ENCODE measurements at regions not wholly inside any gene's neighbourhood (a gene's known extent, or its start where the extent isn't known, plus 50 kb on each side); places are given as distances from the start of the nearest gene placed in this dataset.

GRCh38 chr6:22020299-22021003, 276.4 kb downstream of the PRL start:
- H3K9me3 Mint-ChIP-seq (ENCODE audit: insufficient read depth), result no peaks in the 10 kb centered on the region
- POLR2A ChIA-PET, result no interaction called here
- peaks cover 8% of the 10 kb centered on the region for H3K4me1 Mint-ChIP-seq (ENCODE audit: low read depth)
- DNase-seq (no peak), ATAC-seq (no peak)
- H3K27me3 Mint-ChIP-seq (ENCODE audit: low read depth), result no peaks in the 10 kb centered on the region
- CTCF ChIA-PET, result no interaction called here
- H3K4me3 Mint-ChIP-seq, result no peak overlapping the region
- no peak overlapping the region for H3K27ac Mint-ChIP-seq
- H3K36me3 Mint-ChIP-seq (ENCODE audit: low read depth), result no peaks in the 10 kb centered on the region

GRCh38 chr6:22021966-22022365, 274.9 kb downstream of the PRL start:
- H3K27me3 Mint-ChIP-seq (ENCODE audit: low read depth), result no peaks in the 10 kb centered on the region
- no peaks in the 10 kb centered on the region for H3K9me3 Mint-ChIP-seq (ENCODE audit: insufficient read depth)
- no peak for DNase-seq
- no peaks in the 10 kb centered on the region for H3K36me3 Mint-ChIP-seq (ENCODE audit: low read depth)
- ATAC-seq, result no peak
- H3K27ac Mint-ChIP-seq, result no peak overlapping the region
- no peak overlapping the region for H3K4me3 Mint-ChIP-seq
- CTCF ChIA-PET, result no interaction called here
- POLR2A ChIA-PET, result no interaction called here
- H3K4me1 Mint-ChIP-seq (ENCODE audit: low read depth), result peaks cover 21% of the 10 kb centered on the region

- ChIA-PET POLR2A (no interaction called here), CTCF (no interaction called here)
- Mint-ChIP-seq H3K4me1 (ENCODE audit: low read depth) (peaks cover 32% of the 10 kb centered on the region), H3K9me3 (ENCODE audit: insufficient read depth) (no peaks in the 10 kb centered on the region), H3K4me3 (no peak overlapping the region), H3K27ac (no peak overlapping the region), H3K36me3 (ENCODE audit: low read depth) (no peaks in the 10 kb centered on the region), H3K27me3 (ENCODE audit: low read depth) (no peaks in the 10 kb centered on the region)
- ATAC-seq (no peak), DNase-seq (no peak)
Measured at GRCh38 chr6:22023937-22024336, 272.9 kb downstream of the PRL start.

GRCh38 chr6:22024973-22025467, 271.8 kb downstream of the PRL start:
- Mint-ChIP-seq H3K36me3 (ENCODE audit: low read depth) (no peaks in the 10 kb centered on the region), H3K27ac (peak overlapping the region; percentile 76), H3K27me3 (ENCODE audit: low read depth) (no peaks in the 10 kb centered on the region), H3K9me3 (ENCODE audit: insufficient read depth) (no peaks in the 10 kb centered on the region), H3K4me3 (no peak overlapping the region), H3K4me1 (ENCODE audit: low read depth) (peaks cover 35% of the 10 kb centered on the region)
- ATAC-seq (no peak), DNase-seq (no peak)
- ChIA-PET CTCF (interaction anchor here (0.7 kb wide), 1 partner anchor 18 kb away, joined by 3 read pairs; no protein-coding TSS in a partner anchor), POLR2A (interaction anchor here (2.1 kb wide), 1 partner anchor 38 kb away, joined by 8 read pairs; no protein-coding TSS in a partner anchor)

GRCh38 chr6:22025468-22026163, 271.2 kb downstream of the PRL start:
- peaks cover 35% of the 10 kb centered on the region for H3K4me1 Mint-ChIP-seq (ENCODE audit: low read depth)
- H3K4me3 Mint-ChIP-seq, result no peak overlapping the region
- no peaks in the 10 kb centered on the region for H3K9me3 Mint-ChIP-seq (ENCODE audit: insufficient read depth)
- DNase-seq, result peak; percentile 25
- no peaks in the 10 kb centered on the region for H3K36me3 Mint-ChIP-seq (ENCODE audit: low read depth)
- POLR2A ChIA-PET, result interaction anchor here (0.9 to 2.1 kb wide), 2 partner anchors 19 to 37 kb away, joined by 4 to 8 read pairs; no protein-coding TSS in a partner anchor
- no peaks in the 10 kb centered on the region for H3K27me3 Mint-ChIP-seq (ENCODE audit: low read depth)
- H3K27ac Mint-ChIP-seq, result peak overlapping the region; percentile 76
- CTCF ChIA-PET, result interaction anchor here (0.7 to 1.5 kb wide), 2 partner anchors 10 to 18 kb away, joined by 3 to 4 read pairs; no protein-coding TSS in a partner anchor
- peak; percentile 72 for ATAC-seq

DNA sequence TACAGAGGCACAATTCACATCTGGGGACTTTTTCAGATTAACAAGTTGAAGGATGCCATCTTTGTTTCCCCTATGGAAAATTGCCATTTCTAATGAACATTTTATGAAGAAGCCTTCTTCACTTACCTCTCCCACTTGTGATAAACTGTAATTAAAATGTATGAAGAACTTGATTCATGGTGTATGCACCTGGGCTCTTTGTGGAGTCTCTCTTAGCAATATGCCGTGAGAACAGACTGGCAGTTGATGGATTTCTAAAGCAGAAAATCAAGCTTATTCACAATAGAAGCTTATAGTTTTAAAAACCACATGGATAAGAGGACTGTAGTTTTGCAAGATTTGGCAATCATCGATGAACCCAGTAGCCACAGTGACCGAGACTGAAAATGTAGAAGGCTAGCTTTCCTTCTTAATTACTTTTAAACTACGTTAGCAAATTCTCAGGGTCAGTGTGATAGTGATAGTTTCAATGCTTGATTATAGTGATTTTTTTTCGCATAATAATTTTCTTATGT, 270.6 kb downstream of the PRL start:
- Mint-ChIP-seq H3K4me1 (ENCODE audit: low read depth) (peaks cover 35% of the 10 kb centered on the region), H3K9me3 (ENCODE audit: insufficient read depth) (no peaks in the 10 kb centered on the region), H3K27me3 (ENCODE audit: low read depth) (no peaks in the 10 kb centered on the region), H3K36me3 (ENCODE audit: low read depth) (no peaks in the 10 kb centered on the region), H3K27ac (peak overlapping the region; percentile 76), H3K4me3 (no peak overlapping the region)
- ChIA-PET CTCF (interaction anchor here (1.5 kb wide), 1 partner anchor 9 kb away, joined by 4 read pairs; no protein-coding TSS in a partner anchor), POLR2A (interaction anchor here (0.9 to 2.1 kb wide), 2 partner anchors 19 to 36 kb away, joined by 4 to 8 read pairs; no protein-coding TSS in a partner anchor)
- DNase-seq (no peak), ATAC-seq (no peak)

DNA sequence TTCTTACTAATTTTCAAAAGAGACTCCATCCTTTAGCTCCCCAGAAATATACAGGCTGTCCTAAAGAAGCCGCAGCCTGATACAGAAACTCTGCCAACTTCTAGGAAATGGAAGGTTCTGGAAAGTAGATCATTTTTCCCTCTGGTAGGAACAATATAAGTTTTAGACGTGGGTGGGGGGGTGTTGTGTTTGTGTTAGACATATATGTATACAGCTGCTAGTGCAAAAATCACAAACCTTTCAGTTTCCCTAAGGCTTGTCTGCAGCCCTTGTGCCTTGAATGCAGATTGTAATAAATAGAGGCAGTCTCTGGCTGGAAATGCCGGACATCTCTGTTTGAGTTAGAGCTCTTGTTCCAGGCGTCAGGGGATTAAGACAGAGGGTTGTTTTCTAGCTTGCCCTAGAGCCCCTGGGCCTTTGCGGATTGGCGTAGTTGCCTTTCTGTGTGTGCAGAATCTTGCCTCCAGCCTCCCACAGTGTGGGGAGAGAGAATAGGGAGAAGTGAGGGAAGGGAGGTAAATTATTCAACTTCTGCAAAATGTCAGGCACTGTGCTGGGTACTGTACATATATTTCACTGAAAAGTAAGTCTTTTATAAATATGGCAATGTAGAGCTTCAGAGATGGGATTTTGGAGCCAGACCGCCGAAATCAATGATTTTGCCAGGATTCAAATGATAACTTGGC, 269.7 kb downstream of the PRL start:
- Mint-ChIP-seq H3K4me1 (ENCODE audit: low read depth) (peaks cover 35% of the 10 kb centered on the region), H3K9me3 (ENCODE audit: insufficient read depth) (no peaks in the 10 kb centered on the region), H3K27ac (no peak overlapping the region), H3K27me3 (ENCODE audit: low read depth) (no peaks in the 10 kb centered on the region), H3K4me3 (no peak overlapping the region), H3K36me3 (ENCODE audit: low read depth) (no peaks in the 10 kb centered on the region)
- ATAC-seq (no peak), DNase-seq (no peak)
- POLR2A ChIA-PET, result interaction anchor here (2.1 kb wide), 1 partner anchor 36 kb away, joined by 8 read pairs; no protein-coding TSS in a partner anchor
- CTCF ChIA-PET, result interaction anchor here (1.0 to 1.5 kb wide), 2 partner anchors 8 to 1463 kb away, joined by 3 to 4 read pairs; no protein-coding TSS in a partner anchor

DNA sequence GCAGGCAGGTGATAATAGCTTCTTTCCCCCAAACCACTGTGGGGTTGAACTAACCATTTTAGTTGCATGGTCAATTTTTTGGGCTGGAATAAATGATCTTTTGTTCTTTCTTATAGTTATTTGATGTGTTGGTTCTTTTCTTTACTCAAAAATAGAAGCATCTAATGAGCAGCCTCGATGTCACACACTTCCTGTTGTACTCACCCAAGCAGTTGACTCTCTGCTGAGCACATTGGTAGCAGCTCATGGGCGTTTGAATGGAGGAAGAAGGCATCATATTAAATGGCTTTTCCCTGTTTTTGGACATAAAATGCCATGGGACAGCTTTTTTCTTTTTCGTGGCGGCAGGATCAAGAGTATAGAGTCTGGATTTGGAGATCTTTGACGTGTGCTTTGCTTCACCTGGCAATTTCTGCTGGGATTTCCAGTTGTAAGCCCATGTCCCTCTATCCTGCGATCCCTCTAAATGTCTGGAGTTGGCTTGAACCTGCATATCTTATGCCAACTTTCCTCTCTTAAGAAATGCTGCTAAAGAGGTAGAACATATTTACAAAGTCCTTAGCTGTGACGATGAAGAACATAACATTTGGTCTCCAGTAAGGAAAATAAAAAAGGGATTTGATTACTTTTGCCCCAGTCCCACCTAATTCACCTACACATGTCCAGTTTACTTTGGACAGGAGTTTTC, 268.3 kb downstream of the PRL start:
- H3K27me3 Mint-ChIP-seq (ENCODE audit: low read depth), result no peaks in the 10 kb centered on the region
- ATAC-seq (no peak), DNase-seq (no peak)
- no peak overlapping the region for H3K4me3 Mint-ChIP-seq
- H3K4me1 Mint-ChIP-seq (ENCODE audit: low read depth), result peaks cover 35% of the 10 kb centered on the region
- no peaks in the 10 kb centered on the region for H3K9me3 Mint-ChIP-seq (ENCODE audit: insufficient read depth)
- ChIA-PET CTCF (interaction anchor here (1.0 kb wide), 1 partner anchor 1465 kb away, joined by 3 read pairs; no protein-coding TSS in a partner anchor), POLR2A (interaction anchor here (0.7 kb wide), 1 partner anchor 120 kb away, joined by 3 read pairs; no protein-coding TSS in a partner anchor)
- peak overlapping the region; percentile 21 for H3K27ac Mint-ChIP-seq
- H3K36me3 Mint-ChIP-seq (ENCODE audit: low read depth), result no peaks in the 10 kb centered on the region

GRCh38 chr6:22029171-22029570, 267.7 kb downstream of the PRL start:
- no peaks in the 10 kb centered on the region for H3K36me3 Mint-ChIP-seq (ENCODE audit: low read depth)
- H3K27me3 Mint-ChIP-seq (ENCODE audit: low read depth), result no peaks in the 10 kb centered on the region
- DNase-seq (no peak), ATAC-seq (no peak)
- H3K4me3 Mint-ChIP-seq, result no peak overlapping the region
- ChIA-PET POLR2A (no interaction called here), CTCF (no interaction called here)
- peaks cover 32% of the 10 kb centered on the region for H3K4me1 Mint-ChIP-seq (ENCODE audit: low read depth)
- H3K27ac Mint-ChIP-seq, result no peak overlapping the region
- H3K9me3 Mint-ChIP-seq (ENCODE audit: insufficient read depth), result no peaks in the 10 kb centered on the region

GRCh38 chr6:22030730-22031619, 265.9 kb downstream of the PRL start:
- Mint-ChIP-seq H3K9me3 (ENCODE audit: insufficient read depth) (no peaks in the 10 kb centered on the region), H3K4me1 (ENCODE audit: low read depth) (peaks cover 21% of the 10 kb centered on the region), H3K27ac (no peak overlapping the region), H3K4me3 (no peak overlapping the region), H3K36me3 (ENCODE audit: low read depth) (no peaks in the 10 kb centered on the region), H3K27me3 (ENCODE audit: low read depth) (peaks cover 3% of the 10 kb centered on the region)
- ChIA-PET CTCF (no interaction called here), POLR2A (no interaction called here)
- DNase-seq (no peak), ATAC-seq (no peak)

All from activated CD8-positive, alpha-beta T cell treated with anti-CD3 and anti-CD28 coated beads, Interleukin-2, amount 10 ng/mL, durations not matched to agents 7 days and 5 days (primary cell).